HTR-8/SVneo (cell line): ENCODE measurements at regions not wholly inside any gene's neighbourhood (a gene's known extent, or its start where the extent isn't known, plus 50 kb on each side); places are given as distances from the start of the nearest gene placed in this dataset.

ENCODE experiments used
- DNase-seq: peaks from one replicate; pipeline ENCODE4 v3.0.0; 2011; ENCODE audit warnings: low spot score, mixed read lengths; ENCODE audit not compliant: insufficient read length
- FAIRE-seq: peaks from 2 replicates; lab custom pipeline; 2011; peaks lifted over from hg19 to GRCh38; lab: Jason Lieb, UNC

DNA sequence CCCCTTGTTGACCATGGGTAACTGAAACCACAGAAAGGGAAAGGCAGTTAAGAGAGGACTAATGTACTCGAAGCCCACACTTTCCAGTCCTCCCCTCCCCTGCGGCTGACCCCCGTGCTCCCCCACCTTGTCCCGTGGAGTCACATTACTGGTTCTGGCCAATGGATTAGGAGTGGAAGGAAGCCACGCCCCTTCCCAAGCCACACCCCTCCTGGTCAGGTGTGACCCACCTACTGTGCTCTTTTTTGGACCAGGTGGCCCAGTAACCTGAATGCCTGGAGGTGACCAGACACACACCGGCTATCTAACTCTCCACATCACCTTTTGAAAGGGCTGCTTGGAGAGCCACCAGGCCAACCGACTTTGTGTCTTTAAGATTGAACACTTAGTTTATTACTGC is 109.3 kb upstream of the MSX1 start:
- no peak for DNase-seq
- no peak for FAIRE-seq

DNA sequence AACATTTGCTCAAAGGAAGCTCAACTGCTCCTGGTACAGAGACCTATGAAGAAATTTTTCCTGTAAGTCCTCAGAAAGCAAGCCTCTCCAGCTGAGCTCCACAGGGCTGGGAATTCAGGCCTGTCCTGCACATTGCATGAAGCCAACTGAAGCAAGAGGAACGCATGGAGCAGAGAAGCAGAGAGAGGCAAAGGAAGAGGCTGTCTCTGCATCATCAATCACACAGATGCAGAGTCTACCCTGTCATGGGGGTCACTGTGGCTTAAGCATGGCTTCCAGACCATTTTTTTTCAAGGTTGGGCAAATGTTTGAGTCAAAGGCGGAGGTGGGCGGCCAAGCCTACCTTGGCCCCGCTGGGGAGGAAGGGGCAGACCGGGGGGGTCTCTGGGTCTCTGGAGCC is 110.3 kb upstream of the MSX1 start:
- DNase-seq = no peak
- no peak for FAIRE-seq

DNA sequence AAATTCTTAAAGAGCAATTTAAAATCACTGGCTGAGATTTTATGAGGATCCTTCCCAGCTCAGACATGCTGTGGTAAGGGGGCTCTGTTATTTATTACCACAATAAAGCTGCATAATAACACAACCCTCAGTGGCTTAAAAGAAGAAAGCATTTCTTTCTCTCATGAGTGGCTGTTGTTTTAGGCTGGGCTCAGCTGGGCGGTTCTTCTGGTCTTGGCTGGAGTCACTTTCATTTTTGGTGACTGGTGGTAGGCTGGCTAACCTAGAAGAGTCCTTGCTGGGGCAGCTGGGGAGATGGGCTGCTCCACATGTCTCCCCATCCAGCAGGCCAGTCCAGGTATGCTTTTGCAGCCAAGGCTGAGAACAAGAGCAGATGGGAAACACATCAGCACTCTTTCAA is 113.0 kb upstream of the MSX1 start:
- FAIRE-seq = no peak

GRCh38 chr4:4740071-4740470 is 119.4 kb upstream of the MSX1 start:
- no peak for FAIRE-seq
- no peak for DNase-seq

More for the DNA sequence above, 113.0 kb upstream of the MSX1 start:
- no peak for DNase-seq

DNA sequence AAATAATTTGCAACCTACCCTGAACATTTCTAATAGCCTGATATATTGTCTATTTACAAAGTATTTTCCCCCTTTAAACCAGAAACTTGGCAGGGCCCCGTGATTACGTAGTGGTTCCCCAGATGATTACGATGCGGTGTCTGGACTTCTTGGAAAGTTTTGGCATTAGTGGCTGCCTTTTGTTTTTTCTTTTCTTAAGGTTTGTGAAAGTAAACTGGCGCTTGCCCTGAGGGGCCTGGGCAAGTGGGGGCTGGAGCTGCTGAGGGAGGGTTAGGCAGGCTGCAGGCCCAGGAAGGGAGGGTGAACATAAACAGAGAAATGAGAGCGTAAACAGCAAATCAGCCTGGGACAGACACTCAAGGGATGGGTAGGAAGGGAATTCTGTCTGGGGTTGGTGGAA is 123.6 kb upstream of the MSX1 start:
- DNase-seq (no peak), FAIRE-seq (no peak)

- FAIRE-seq = no peak
- no peak for DNase-seq
These were observed 124.2 kb upstream of the MSX1 start for GRCh38 chr4:4735136-4735750.

GRCh38 chr4:4734425-4734824 is 125.0 kb upstream of the MSX1 start:
- FAIRE-seq (no peak), DNase-seq (no peak)

DNA sequence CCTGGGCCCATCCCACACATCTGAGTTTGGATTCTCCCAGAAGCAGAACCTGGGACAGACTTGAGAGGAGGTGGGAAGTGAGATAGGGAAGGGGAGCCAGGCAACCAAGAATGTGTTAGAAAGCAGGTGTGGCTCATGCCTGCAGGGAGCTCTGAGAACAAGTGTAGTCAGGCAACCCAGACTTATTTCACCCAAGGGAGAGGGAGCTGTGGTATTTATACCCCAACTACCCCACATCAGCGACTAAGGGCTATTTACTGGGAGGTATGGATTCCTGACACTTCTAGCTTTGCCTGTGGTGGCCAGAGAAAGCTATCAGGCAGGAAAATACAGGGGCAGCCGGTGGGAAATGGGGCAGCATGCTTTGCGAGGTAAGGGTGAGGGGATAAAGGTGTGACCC is 125.8 kb upstream of the MSX1 start:
- DNase-seq = no peak
- no peak for FAIRE-seq

DNA sequence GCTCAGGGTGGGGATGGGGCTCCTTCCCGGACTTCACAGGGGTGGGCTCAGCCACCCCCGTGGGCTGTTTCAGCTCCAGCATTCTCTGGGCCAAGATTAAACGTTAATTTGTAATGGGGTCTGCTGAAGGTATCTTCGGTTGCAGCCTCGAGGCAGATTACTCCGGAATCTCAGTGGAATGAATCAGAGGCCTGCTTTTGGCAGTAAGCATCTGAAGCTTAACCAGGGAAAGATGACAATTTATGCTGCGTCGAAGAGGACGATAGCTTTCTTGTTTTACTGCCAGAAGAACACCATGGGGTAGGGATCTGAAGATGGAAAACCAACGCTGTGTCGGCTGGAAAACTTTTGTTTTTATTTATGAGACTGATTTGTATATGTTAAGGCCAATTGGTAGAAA is 129.2 kb upstream of the MSX1 start:
- no peak for DNase-seq
- FAIRE-seq = no peak

DNA sequence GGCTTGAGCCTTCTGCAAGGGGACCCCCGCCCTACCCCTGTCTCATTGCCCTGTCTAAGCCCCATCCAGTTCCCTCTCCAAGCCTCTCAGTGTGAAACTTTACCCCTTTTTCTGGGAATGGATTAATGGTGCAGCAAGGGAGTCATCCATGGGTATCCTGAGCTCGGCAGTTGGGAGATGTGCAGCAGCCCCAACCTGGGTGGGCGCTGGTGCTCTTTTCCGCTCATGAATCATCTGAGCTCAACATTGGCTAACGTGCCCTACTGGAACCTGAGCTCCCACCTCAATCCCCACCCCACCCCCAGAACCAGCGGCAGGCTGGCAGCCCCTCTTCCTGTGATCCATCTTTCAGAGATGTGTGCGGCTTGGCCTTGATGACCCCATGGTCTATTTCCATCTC is 130.3 kb upstream of the MSX1 start:
- FAIRE-seq (no peak), DNase-seq (no peak)

- DNase-seq = no peak
- FAIRE-seq = no peak
These were observed 131.9 kb upstream of the MSX1 start for GRCh38 chr4:4727536-4727935.

DNA sequence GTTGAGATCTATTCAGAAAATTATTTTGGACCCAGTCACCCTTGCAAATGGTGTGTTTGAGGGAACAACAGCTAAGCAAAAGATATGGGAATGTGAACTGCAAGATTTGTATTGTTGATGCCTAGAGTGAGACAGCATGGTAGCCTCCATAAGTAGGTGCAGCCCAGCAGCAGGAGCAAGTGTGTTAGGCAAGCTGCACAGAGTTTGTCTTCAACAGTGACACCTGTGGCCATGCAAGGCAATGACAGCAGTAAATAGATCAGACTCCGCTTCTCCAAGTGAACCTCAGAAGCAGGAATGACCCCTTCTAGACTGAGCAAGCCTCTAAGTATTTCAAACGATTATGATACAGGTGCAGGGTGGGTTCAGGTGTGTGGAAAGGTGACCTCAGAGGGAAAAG is 133.4 kb upstream of the MSX1 start:
- DNase-seq = no peak
- no peak for FAIRE-seq

GRCh38 chr4:4724321-4724720 is 135.1 kb upstream of the MSX1 start:
- no peak for DNase-seq

DNA sequence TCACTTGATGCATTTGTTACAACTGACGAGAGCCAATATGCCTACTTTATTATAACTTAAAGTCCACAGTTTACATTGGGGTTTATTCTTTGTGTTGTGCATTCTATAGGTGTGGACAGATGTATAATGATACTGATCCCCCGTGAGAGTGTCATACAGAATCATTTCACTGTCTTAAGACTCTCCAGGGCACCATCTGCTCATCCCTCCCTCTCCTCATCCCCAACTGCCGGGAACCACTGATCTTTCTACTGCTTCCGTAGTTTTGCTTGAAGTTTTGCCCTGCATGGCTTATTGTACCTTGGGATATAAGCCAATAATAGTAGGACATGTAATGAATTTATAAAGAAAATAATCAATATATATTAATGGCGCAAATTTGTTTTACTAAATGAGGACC is 137.8 kb upstream of the MSX1 start:
- DNase-seq (no peak), FAIRE-seq (no peak)

More at GRCh38 chr4:4724321-4724720, 135.1 kb upstream of the MSX1 start:
- FAIRE-seq = no peak

- no peak for FAIRE-seq
- DNase-seq = no peak
These were observed 138.8 kb upstream of the MSX1 start for GRCh38 chr4:4720646-4721045.

DNA sequence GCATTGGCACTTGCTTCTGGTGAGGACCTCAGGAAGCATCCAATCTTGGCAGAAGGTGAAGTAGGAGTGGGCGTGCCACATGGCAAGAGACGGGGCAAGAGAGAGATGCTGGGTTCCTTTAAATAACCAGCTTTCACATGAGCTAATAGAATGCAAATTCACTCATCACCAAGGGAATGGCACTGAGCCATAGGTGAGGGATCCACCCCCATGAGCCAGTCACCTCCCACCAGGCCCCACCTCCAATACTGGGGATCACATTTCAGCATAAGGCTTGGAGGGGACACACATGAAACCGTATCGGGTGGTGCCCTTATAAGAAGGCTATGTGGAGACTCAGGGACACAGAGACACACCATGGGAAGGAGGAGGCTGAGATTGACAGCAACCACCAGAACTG is 140.0 kb upstream of the MSX1 start:
- DNase-seq (no peak), FAIRE-seq (no peak)

DNA sequence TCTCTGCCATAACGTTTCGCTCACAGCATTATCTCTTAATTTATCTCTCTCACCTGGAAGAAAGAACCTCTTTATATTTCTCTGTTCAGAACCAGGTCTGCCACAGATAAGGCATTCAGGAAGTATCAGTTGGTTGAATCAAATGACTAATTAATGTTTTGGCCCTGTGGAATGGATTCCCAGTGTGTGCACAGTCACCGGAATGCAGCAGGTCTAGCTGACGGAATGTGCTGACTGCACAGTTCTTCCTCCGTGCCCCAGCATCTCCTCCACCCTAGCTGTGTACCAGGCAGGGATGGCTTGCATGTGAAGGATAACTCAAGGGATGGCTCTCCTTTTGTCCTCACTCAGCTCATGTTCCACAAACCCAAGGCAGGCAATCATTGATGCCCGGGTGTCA is 141.8 kb upstream of the MSX1 start:
- DNase-seq (no peak), FAIRE-seq (no peak)

- DNase-seq (no peak), FAIRE-seq (no peak)
These were observed 145.1 kb upstream of the MSX1 start for GRCh38 chr4:4714331-4714730.

DNA sequence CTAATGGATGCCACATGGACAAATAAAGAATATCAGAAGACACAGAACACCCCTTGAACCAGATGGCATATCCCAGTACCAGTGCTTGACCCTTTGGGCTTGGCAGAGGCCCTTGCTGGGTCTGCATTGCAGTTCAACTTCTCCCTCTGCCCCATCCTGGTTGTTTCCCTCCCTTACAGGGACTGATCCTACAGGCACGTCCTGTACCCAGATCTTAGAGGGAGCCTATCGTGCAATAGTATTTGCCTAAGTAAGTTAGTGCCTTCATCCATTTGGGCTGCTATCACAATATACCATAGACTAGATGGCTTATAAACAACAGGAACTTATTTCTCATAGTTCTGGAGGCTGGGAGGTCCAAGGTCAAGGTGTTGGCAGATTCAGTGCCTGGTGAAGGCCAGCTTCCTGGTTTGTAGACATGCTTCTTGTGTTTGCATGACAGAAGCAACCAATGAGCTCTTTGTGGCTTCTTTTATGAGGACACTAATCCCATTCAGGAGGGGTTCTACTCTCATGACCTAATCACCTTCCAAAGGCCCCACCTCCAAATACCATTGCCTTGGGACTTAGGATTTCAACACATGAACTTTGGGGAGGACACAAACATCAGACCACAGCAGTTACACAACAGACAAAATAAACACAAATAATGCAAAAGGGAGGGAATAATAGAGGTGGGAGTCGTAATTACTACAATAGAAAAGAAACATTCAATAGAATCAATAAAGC is 146.5 kb upstream of the MSX1 start:
- no peak for FAIRE-seq
- DNase-seq = no peak

GRCh38 chr4:4711902-4712301 is 147.6 kb upstream of the MSX1 start:
- FAIRE-seq = no peak
- no peak for DNase-seq

DNA sequence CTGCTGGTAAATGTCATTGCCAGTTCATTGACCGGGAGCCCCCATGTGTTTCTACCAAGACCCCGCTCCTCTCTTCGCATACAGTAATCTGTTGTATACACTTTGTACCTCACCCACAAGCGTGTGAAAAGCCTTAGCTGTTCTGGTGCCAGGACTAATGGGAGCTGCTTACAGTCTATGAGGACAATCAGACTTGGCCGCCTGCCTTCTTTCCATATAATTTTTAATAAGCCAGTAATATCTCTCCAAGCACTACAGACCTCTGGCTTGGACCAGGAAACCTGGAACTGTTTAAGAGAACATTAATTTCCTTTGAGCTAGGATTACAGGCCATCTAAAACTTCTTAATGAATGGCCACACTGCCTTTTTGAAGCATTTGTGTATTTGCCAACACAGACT is 149.7 kb upstream of the MSX1 start:
- no peak for FAIRE-seq

GRCh38 chr4:4704267-4704666 is 155.2 kb upstream of the MSX1 start:
- no peak for FAIRE-seq
- DNase-seq = no peak

More for the DNA sequence above, 149.7 kb upstream of the MSX1 start:
- no peak for DNase-seq
